Fibroblast of skin of right biceps (primary cell): ENCODE measurements at regions not wholly inside any gene's neighbourhood (a gene's known extent, or its start where the extent isn't known, plus 50 kb on each side); places are given as distances from the start of the nearest gene placed in this dataset.
A peak's percentile ranks its signal among the peaks of the same experiment; 100 is the strongest.
"Not testable (repeated sequence)": the region's sequence is repeated elsewhere in the genome, so short reads cannot be mapped to it uniquely, and the experiment has no call there.

Experiments
- DNase-seq: peaks from one replicate; pipeline ENCODE4 v3.0.0-alpha.2; 2013

GRCh38 chrX:113470166-113470565 lies 629.5 kb upstream of the AMOT start:
- DNase-seq, result no peak

DNA sequence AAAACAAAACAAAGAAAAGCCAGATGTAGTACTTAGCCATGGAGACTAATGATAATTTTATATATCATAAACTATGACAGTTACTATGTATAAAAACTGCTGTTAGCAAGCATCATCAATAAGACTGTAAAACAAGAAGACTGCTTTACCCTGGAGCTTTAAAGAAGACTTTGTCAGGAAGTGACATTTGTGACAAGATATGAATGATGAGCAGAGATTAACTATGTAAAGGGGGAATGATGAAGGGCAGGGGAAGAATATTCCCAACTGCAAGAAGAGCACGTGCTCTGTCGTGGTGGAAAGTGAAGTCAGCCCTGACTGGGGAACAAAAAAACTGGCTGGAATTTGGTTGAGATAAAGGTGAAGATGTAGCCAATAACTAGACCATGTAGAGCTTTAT lies 617.1 kb upstream of the AMOT start:
- DNase-seq, result no peak

- DNase-seq, result no peak
Observed at GRCh38 chrX:113455582-113455981, 615.0 kb upstream of the AMOT start.

- no peak for DNase-seq
Observed at GRCh38 chrX:113429011-113429410, 588.4 kb upstream of the AMOT start.

GRCh38 chrX:113422323-113422722 lies 581.7 kb upstream of the AMOT start:
- no peak for DNase-seq

GRCh38 chrX:113421432-113421831 lies 580.8 kb upstream of the AMOT start:
- DNase-seq, result no peak

DNA sequence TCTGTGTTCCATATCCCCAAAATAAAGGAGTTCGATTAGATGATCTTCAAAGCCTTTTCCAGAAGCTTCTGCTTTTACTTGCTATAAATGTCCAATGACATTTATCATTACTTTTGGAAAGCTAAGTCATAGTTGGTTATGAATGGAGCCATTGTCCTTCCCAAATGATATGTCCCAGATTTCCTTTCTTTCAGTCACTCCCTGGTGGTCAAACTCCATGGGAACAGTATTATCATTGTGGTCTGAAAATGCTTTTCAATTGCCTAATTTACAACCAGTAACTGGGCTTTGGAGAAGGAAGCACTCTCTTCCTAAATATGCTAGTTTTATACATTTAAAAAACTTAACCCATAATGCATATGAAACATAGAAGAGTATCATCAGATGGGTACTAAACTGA lies 571.5 kb upstream of the AMOT start:
- DNase-seq, result no peak

DNA sequence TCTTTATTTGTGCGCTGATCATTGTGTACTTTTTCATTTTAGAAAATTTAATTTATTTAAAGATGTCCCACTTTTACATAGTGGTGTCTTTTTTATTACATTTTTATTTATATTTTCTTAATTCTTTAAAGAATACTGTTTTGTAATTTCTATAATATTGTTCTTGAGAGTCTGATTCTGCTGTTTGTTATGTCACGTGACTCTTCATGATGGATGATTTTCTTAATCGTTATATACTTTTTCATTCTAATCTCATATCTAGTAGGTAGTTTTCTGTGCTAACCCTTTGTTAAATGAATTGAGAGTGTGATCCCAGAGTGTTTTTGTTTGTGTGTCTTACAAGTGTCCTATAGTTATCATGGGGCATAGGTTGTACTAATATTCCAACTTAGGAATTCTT lies 568.2 kb upstream of the AMOT start:
- no peak for DNase-seq

DNA sequence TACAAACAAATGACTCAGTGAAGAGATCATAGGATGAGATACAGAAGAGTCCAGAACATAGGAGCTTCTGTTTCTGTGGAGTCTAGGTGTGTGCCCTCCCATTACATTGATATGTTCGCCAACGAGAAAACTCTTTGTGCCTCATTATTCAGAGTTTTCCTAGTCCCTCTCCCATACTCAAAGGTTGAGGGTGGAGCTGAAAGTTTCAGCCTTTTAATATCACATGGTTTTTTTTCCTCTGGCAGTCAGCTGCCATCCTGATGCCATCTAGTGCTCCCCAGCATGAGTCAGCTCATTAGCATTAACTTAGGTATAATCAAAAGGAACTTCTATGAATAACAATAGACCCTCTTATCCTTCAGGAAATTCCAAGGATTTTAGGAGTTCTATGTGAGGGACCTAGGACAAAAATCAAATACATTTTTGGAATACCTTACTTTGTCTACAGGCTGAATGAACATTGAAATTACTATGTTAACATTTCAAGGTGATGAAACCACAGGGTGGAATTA lies 559.6 kb upstream of the AMOT start:
- peak; percentile 22 for DNase-seq

- DNase-seq, result peak; percentile 20
Observed at GRCh38 chrX:113399506-113400192, 559.0 kb upstream of the AMOT start.

DNA sequence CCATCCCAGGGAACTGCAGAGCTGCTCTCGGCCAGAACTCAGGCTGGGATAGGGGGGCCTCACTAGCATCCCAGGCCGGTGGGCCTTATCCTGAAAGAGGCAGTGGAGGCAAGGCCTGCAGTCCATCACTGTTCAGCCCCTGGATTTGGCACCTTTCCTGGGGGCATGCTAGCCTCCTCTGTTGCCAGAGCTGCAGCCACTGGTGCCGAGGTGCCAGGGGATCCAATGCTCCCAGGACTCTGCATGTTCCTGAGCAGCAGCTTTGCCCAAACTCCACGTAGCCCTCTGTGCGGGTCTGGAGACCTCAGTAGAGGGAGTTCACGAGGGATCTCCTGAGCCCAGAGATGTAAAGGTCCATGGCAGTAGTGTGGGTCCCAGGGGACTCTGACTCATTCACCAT lies 551.7 kb upstream of the AMOT start:
- no peak for DNase-seq

GRCh38 chrX:113391875-113392274 lies 551.2 kb upstream of the AMOT start:
- no peak for DNase-seq

GRCh38 chrX:113390531-113390930 lies 549.9 kb upstream of the AMOT start:
- DNase-seq, result no peak

DNA sequence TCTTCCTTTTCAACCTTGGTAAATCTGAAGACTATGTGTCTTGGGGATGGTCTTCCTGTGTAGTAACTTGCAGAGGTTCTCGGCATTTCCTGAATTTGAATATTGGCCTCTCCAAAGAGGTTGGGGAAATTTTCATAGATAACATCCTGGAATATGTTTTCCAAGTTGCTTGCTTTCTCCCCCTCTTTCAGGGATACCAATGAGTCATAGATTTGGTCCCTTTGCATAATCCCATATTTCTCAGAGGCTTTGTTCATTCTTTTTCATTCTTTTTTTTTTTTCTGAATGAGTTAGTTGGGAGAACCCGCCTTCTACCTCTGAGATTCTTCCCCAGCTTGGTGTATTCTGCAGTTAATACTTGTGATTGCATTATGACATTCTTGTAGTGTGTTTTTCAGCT lies 549.2 kb upstream of the AMOT start:
- no peak for DNase-seq

GRCh38 chrX:113384628-113385027 lies 544.0 kb upstream of the AMOT start:
- peak; percentile 89 for DNase-seq

GRCh38 chrX:113373421-113373820 lies 532.8 kb upstream of the AMOT start:
- DNase-seq, result not testable (repeated sequence)

DNA sequence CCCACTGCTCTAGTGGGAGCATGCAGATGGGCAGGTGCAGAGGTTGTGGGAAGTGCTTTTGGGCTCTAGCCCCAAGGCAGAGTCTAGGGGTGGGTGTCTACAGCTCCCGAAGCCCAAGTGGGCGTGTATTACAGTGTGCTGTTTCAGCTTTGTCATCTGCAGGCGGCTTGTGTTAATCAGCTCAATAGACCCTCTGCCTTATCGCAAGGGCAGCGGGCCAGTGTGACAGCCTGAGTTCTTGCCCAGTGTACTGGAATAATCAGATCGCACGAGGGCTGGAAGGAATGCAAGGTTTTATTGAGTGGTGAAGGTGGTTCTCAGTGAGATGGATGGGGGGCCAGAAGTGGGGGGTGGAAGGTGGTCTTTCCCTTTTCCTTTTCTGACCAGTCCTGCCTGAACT lies 529.4 kb upstream of the AMOT start:
- no peak for DNase-seq

DNA sequence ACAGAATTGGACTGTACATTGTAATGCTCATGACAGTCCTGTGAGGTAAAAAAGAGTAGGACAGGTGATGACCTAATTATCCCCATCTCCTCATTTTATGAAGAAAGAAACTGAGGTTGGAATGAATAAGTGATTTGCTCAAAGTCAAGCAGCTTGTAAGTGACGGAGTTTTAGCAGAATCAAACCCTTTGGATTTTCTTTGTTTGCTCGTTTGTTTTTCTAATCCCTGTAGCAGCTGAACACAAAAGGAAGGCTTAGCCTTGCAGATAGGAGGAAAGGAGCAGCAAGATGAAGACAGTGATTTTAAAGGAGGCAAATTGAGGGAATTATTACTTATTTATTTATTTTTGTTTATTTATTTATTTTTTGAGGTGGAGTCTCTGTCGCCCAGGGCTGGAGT lies 528.4 kb upstream of the AMOT start:
- DNase-seq, result no peak

GRCh38 chrX:113353134-113353533 lies 512.5 kb upstream of the AMOT start:
- DNase-seq, result no peak

DNA sequence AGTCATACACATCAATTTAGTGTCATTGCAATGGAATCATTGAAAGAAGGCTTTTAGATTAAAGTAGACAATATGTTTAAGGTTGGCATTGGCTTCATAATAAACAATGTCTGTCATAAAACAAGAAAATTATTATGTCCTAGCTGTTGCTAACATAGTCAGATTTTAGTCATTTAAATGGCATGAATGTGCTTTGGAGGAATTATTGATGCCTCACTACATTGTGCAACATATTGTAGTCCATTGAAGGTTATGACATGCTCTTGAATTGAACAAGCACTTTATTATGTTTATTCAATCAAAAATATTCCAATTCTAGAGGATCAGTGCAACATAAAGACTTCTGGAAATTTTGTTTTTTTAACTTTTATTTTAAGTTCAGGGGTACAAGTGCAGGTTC lies 489.8 kb upstream of the AMOT start:
- no peak for DNase-seq

DNA sequence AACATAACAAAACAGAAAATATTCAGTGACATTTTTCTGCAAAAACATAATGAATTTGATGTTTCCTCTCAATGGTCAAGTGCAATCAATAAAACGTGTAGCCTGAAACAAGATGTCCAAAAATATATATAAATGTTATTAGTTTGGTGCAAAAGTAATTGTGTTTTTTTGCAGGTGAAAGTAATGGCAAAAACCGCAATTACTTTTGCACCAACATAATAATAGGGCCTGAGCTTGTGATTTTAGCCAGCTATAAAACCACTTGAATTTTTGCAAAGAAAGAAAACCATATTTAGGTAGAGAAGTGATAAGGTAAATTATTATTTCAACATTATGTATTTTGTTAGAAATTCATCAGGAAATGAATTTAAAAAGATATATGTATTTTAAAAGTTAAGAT lies 475.3 kb upstream of the AMOT start:
- DNase-seq, result no peak

DNA sequence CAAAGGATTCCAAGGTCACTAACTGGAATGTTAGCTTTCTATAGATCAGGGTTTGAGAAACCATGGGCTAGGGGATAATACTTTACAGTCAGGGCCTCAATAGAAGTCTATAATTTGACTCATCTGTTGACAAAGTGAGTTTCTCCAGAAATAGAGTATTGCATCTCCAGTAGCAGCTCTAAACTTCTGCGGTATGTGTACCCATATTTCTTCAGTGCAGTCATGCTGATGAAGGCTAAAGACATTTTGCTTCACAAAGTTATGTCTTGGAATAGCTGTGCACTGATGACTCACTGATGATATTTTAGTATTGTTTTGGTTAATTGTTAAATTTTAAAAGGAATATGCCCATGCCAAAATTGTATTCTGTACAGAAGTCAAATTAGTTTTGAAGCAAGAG lies 464.9 kb upstream of the AMOT start:
- DNase-seq, result peak; percentile 83

- no peak for DNase-seq
Observed at GRCh38 chrX:113300580-113300979, 459.9 kb upstream of the AMOT start.

DNA sequence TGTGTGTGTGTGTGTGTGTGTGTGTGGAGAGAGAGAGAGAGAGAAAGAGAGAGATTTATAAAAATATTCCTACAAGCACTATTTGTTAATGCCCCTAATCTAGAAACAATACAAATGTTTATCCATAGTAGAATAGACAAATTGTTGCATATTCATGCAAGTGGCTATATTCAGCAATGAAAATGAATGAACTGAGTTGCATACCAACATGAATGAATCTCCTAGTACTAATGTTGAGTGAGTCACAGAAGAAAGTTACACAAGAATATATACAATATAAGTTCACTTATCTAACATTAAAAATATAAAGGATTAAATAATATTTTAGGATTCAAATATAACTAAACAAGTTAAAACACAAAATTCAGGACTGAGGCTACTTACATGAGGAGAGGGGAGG lies 456.8 kb upstream of the AMOT start:
- DNase-seq, result peak; percentile 20

DNA sequence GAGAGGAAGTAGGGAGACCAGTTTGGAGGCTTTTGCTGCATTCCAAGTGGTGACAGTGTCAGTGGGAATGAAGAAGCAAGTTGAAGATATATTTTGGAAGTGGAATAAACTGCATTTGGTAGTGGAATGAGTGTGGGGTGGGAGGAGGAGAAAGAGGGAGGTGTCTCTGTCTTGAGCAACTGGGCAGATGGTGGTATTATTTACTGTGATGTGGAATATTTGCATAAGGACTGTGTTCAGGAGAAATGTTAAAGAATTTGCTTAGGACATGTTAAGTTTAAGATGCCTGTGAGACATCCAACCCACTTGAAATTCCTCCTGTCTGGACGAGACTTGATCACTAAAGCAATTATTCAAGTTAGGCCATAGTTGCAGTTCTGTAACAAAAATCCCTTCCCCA lies 448.9 kb upstream of the AMOT start:
- DNase-seq, result no peak
